Stimulated activated CD4-positive, alpha-beta T cell treated with anti-CD3 and anti-CD28 coated beads, Interleukin-1b, Interleukin-23, amount 100 ng/mL, for 4 hours (primary cell): ENCODE measurements at regions not wholly inside any gene's neighbourhood (a gene's known extent, or its start where the extent isn't known, plus 50 kb on each side); places are given as distances from the start of the nearest gene placed in this dataset.

Source experiments
- DNase-seq, 2 donors: peaks; one replicate each; pipeline ENCODE4 v3.0.0-alpha.2; 2020; ENCODE audit warnings: low read depth in 2 of 2

GRCh38 chr10:3413937-3414666 is 241.5 kb upstream of the PITRM1 start:
- no peak for DNase-seq

- no peak for DNase-seq
These were observed 240.1 kb upstream of the PITRM1 start for GRCh38 chr10:3412646-3413045.

- DNase-seq = no peak
These were observed 239.5 kb upstream of the PITRM1 start for GRCh38 chr10:3412071-3412582.

GRCh38 chr10:3411044-3411443 is 238.5 kb upstream of the PITRM1 start:
- no peak for DNase-seq

- no peak for DNase-seq
These were observed 237.3 kb upstream of the PITRM1 start for GRCh38 chr10:3409928-3410327.

GRCh38 chr10:3408603-3409365 is 236.2 kb upstream of the PITRM1 start:
- DNase-seq = no peak

- no peak for DNase-seq
These were observed 234.6 kb upstream of the PITRM1 start for GRCh38 chr10:3407208-3407607.

GRCh38 chr10:3406556-3406955 is 234.0 kb upstream of the PITRM1 start:
- no peak for DNase-seq

GRCh38 chr10:3404381-3404780 is 231.8 kb upstream of the PITRM1 start:
- no peak for DNase-seq

GRCh38 chr10:3402187-3402751 is 229.7 kb upstream of the PITRM1 start:
- DNase-seq = no peak

GRCh38 chr10:3401491-3401938 is 228.9 kb upstream of the PITRM1 start:
- no peak for DNase-seq

- no peak for DNase-seq
These were observed 227.8 kb upstream of the PITRM1 start for GRCh38 chr10:3400348-3400747.

- no peak for DNase-seq
These were observed 227.2 kb upstream of the PITRM1 start for GRCh38 chr10:3399756-3400155.

GRCh38 chr10:3398825-3399646 is 226.5 kb upstream of the PITRM1 start:
- no peak for DNase-seq

- no peak for DNase-seq
These were observed 225.3 kb upstream of the PITRM1 start for GRCh38 chr10:3397846-3398245.

- no peak for DNase-seq
These were observed 224.6 kb upstream of the PITRM1 start for GRCh38 chr10:3397231-3397630.

GRCh38 chr10:3396116-3396515 is 223.5 kb upstream of the PITRM1 start:
- no peak for DNase-seq

GRCh38 chr10:3395458-3395861 is 222.9 kb upstream of the PITRM1 start:
- no peak for DNase-seq

GRCh38 chr10:3395041-3395440 is 222.5 kb upstream of the PITRM1 start:
- DNase-seq = no peak

GRCh38 chr10:3393958-3394357 is 221.4 kb upstream of the PITRM1 start:
- DNase-seq = no peak

- DNase-seq = no peak
These were observed 219.1 kb upstream of the PITRM1 start for GRCh38 chr10:3391657-3392056.

- no peak for DNase-seq
These were observed 216.5 kb upstream of the PITRM1 start for GRCh38 chr10:3389130-3389529.
